IMR-90 (cell line): ENCODE measurements at regions not wholly inside any gene's neighbourhood (a gene's known extent, or its start where the extent isn't known, plus 50 kb on each side); places are given as distances from the start of the nearest gene placed in this dataset.

Source experiments
- ATAC-seq: fragments of 200-7000 bp; cut with Tn5 transposase; 2 replicates; pipeline ENCODE4 v1.9.1; 2020; ENCODE audit warnings: low read depth, mild to moderate bottlenecking, moderate library complexity
- BruUV-seq: library from RNA; stranded (reverse); fragments of 400-500 nt; replicated peaks from 2 replicates; lab custom pipeline; 2021; lab: Mats Ljungman, UMichigan
- CTCF ChIA-PET: fragments of 300-600 bp; formaldehyde crosslinking; extraction: SDS; loops from one replicate; lab custom pipeline; 2021; ENCODE audit warnings: antibody characterized with exemption; lab: Yijun Ruan, JAX
- POLR2A ChIA-PET: fragments of 300-600 bp; sonication (Branson Sonifier 250); formaldehyde crosslinking; loops from one replicate; lab custom pipeline; 2022; ENCODE audit warnings: antibody characterized with exemption; ENCODE audit not compliant: unreplicated experiment; lab: Charles Lee
- DNase-seq: peaks from one replicate; pipeline ENCODE4 v3.0.0; 2013
- H2AFZ ChIP-seq: replicated peaks from 2 replicates; pipeline ENCODE3; 2013; ENCODE audit warnings: low read length, mild to moderate bottlenecking; ENCODE audit not compliant: poor library complexity
- H2AK5ac ChIP-seq: 2 replicates; pipeline ENCODE4 v1.6.1; 2013; ENCODE audit warnings: low read depth, low read length, inconsistent platforms
- H2AK9ac ChIP-seq: replicated peaks from 2 replicates; pipeline ENCODE3; 2013; ENCODE audit warnings: mild to moderate bottlenecking, low read depth, low read length, moderate library complexity; ENCODE audit not compliant: poor library complexity
- H2BK120ac ChIP-seq: 2 replicates; pipeline ENCODE4 v1.6.1; 2013; ENCODE audit warnings: low read depth, low read length, inconsistent platforms
- H2BK15ac ChIP-seq: 3 replicates; pipeline ENCODE4 v1.6.1; 2013; ENCODE audit warnings: low read depth, low read length, inconsistent platforms
- H2BK20ac ChIP-seq: 2 replicates; pipeline ENCODE4 v1.6.1; 2013; ENCODE audit warnings: low read depth, mild to moderate bottlenecking, inconsistent platforms, low read length, moderate library complexity
- H2BK5ac ChIP-seq: 2 replicates; pipeline ENCODE4 v1.6.1; 2013; ENCODE audit warnings: mild to moderate bottlenecking, low read depth, low read length, inconsistent platforms; ENCODE audit not compliant: poor library complexity, severe bottlenecking
- H3K14ac ChIP-seq: replicated peaks from 2 replicates; pipeline ENCODE4 v1.6.1; 2013; ENCODE audit warnings: low read depth, low read length, inconsistent platforms
- H3K18ac ChIP-seq: 2 replicates; pipeline ENCODE4 v1.6.1; 2013; ENCODE audit warnings: low read depth, low read length, control low read depth
- H3K23ac ChIP-seq: 2 replicates; pipeline ENCODE4 v1.6.1; 2013; ENCODE audit warnings: low read depth, low read length, inconsistent platforms
- H3K27ac ChIP-seq: 2 replicates; pipeline ENCODE4 v1.5.1; 2013; ENCODE audit warnings: mild to moderate bottlenecking, control low read depth, low read length; ENCODE audit not compliant: insufficient read depth
- H3K27me3 ChIP-seq: 2 replicates; pipeline ENCODE4 v1.6.1; 2013; ENCODE audit warnings: low read length; ENCODE audit not compliant: control insufficient read depth, insufficient read depth
- H3K36me3 ChIP-seq: 2 replicates; pipeline ENCODE4 v1.6.1; 2013; ENCODE audit warnings: low read length, mixed read lengths; ENCODE audit not compliant: control insufficient read depth, insufficient read depth
- H3K4ac ChIP-seq: 2 replicates; pipeline ENCODE4 v1.6.1; 2013; ENCODE audit warnings: low read depth, low read length, inconsistent platforms
- H3K4me1 ChIP-seq: 2 replicates; pipeline ENCODE4 v1.6.1; 2013; ENCODE audit warnings: low read length, mixed read lengths; ENCODE audit not compliant: control insufficient read depth, insufficient read depth
- H3K4me2 ChIP-seq: 2 replicates; pipeline ENCODE4 v1.6.1; 2013; ENCODE audit warnings: low read depth, mild to moderate bottlenecking, control low read depth, low read length, moderate library complexity
- H3K4me3 ChIP-seq: 2 replicates; pipeline ENCODE4 v1.5.1; 2013; ENCODE audit warnings: low read depth, mild to moderate bottlenecking, control low read depth, low read length, moderate library complexity; ENCODE audit not compliant: insufficient read depth
- H3K56ac ChIP-seq: 2 replicates; pipeline ENCODE4 v1.6.1; 2013; ENCODE audit warnings: low read length, inconsistent platforms; ENCODE audit not compliant: insufficient read depth; ENCODE audit errors: extremely low read depth
- H3K79me1 ChIP-seq, 2 experiments: 2 replicates each; pipeline ENCODE4 v1.6.1; 2013; ENCODE audit warnings: low read length in 2 of 2, inconsistent platforms in 1 of 2, low read depth in 1 of 2
- H3K9ac ChIP-seq: 2 replicates; pipeline ENCODE4 v1.6.1; 2013; ENCODE audit warnings: low read depth, low read length, control low read depth
- H3K9me1 ChIP-seq: 2 replicates; pipeline ENCODE4 v1.6.1; 2013; ENCODE audit warnings: low read length, inconsistent platforms; ENCODE audit not compliant: insufficient read depth
- H3K9me3 ChIP-seq: 2 replicates; pipeline ENCODE4 v1.6.1; 2013; ENCODE audit warnings: low read length; ENCODE audit not compliant: control insufficient read depth, insufficient read depth
- H4K20me1 ChIP-seq: 2 replicates; pipeline ENCODE4 v1.6.1; 2013; ENCODE audit warnings: low read length, inconsistent platforms; ENCODE audit not compliant: insufficient read depth
- H4K5ac ChIP-seq: 2 replicates; pipeline ENCODE4 v1.6.1; 2013; ENCODE audit warnings: mild to moderate bottlenecking, low read depth, low read length, control low read depth
- H4K8ac ChIP-seq, 2 experiments: 2 replicates each; pipeline ENCODE4 v1.6.1; 2013; ENCODE audit warnings: low read depth in 2 of 2, low read length in 2 of 2, control low read depth in 1 of 2, inconsistent platforms in 1 of 2
- H4K91ac ChIP-seq: 2 replicates; pipeline ENCODE4 v1.6.1; 2013; ENCODE audit warnings: low read depth, low read length, inconsistent platforms; ENCODE audit not compliant: insufficient read depth
- BHLHE40 ChIP-seq: fragments of 150-350 bp; IDR thresholded peaks from 2 replicates; pipeline ENCODE4 v1.6.1; 2016; ENCODE audit warnings: mild to moderate bottlenecking, low read depth, low read length
- CTCF ChIP-seq: conservative IDR thresholded peaks from 2 replicates; pipeline ENCODE4 v1.5.1; 2012; ENCODE audit warnings: mild to moderate bottlenecking, low read depth, low read length, improper control_type of control experiment
- ELK1 ChIP-seq: fragments of 150-350 bp; IDR thresholded peaks from 2 replicates; pipeline ENCODE4 v1.6.1; 2016; ENCODE audit warnings: low read depth, mild to moderate bottlenecking, low read length, moderate library complexity, borderline replicate concordance
- FOS ChIP-seq: fragments of 150-350 bp; IDR thresholded peaks from 2 replicates; pipeline ENCODE4 v1.6.1; 2016; ENCODE audit warnings: low read depth, low read length
- MAFK ChIP-seq: IDR thresholded peaks from 2 replicates; pipeline ENCODE4 v1.6.1; 2012; ENCODE audit warnings: low read depth, low read length, improper control_type of control experiment
- MAZ ChIP-seq: IDR thresholded peaks from 2 replicates; pipeline ENCODE4 v1.6.1; 2012; ENCODE audit warnings: low read depth, mild to moderate bottlenecking, low read length, improper control_type of control experiment, moderate library complexity, borderline replicate concordance
- MXI1 ChIP-seq: IDR thresholded peaks from 2 replicates; pipeline ENCODE4 v1.6.1; 2012; ENCODE audit warnings: low read depth, mild to moderate bottlenecking, low read length, moderate library complexity, borderline replicate concordance
- NFE2L2 ChIP-seq: fragments of 150-350 bp; IDR thresholded peaks from 2 replicates; pipeline ENCODE4 v1.6.1; 2016; ENCODE audit warnings: low read depth, mild to moderate bottlenecking, low read length
- POLR2A ChIP-seq: IDR thresholded peaks from 2 replicates; pipeline ENCODE4 v1.6.1; 2012; ENCODE audit warnings: mild to moderate bottlenecking, low read depth, low read length
- RAD21 ChIP-seq: IDR thresholded peaks from 2 replicates; pipeline ENCODE4 v1.6.1; 2012; ENCODE audit warnings: low read length, improper control_type of control experiment
- RCOR1 ChIP-seq: IDR thresholded peaks from 2 replicates; pipeline ENCODE4 v1.6.1; 2012; ENCODE audit warnings: mild to moderate bottlenecking, low read length, improper control_type of control experiment; ENCODE audit not compliant: insufficient replicate concordance
- RFX5 ChIP-seq: IDR thresholded peaks from 2 replicates; pipeline ENCODE4 v1.8.0; 2012; ENCODE audit warnings: low read depth, mild to moderate bottlenecking, low read length, moderate library complexity
- SMC3 ChIP-seq: fragments of 150-350 bp; IDR thresholded peaks from 2 replicates; pipeline ENCODE4 v1.6.1; 2016; ENCODE audit warnings: low read depth, mild to moderate bottlenecking, antibody characterized with exemption, low read length, moderate library complexity
- WGBS, 2 experiments: methylation state at CpG; one replicate each; pipeline versions ENCODE4 v1.1.5 to v1.1.7; 2013; ENCODE audit warnings: missing lambda C conversion rate in 2 of 2; ENCODE audit not compliant: insufficient read length in 1 of 2; ENCODE audit errors: extremely low coverage in 2 of 2; 5-methylcytosine and 5-hydroxymethylcytosine counted together
- dilution Hi-C: fragments of 300-500 bp; cut with HindIII; formaldehyde crosslinking; loops from one replicate; pipeline ENCODE4 v1.14.3; 2018; ENCODE audit warnings: low sequenced_read_pairs; ENCODE audit not compliant: unreplicated experiment
- in situ Hi-C: fragments of 300-500 bp; cut with MboI; formaldehyde crosslinking; loops from 3 replicates; pipeline ENCODE4 v1.14.3; 2019; ENCODE audit warnings: low sequenced_read_pairs, inconsistent platforms, mixed read lengths
- intact Hi-C: fragments of 100-400 bp; cut with micrococcal nuclease; formaldehyde crosslinking; loops from 2 replicates; pipeline ENCODE4 v1.10.0; 2022

- no peaks in the 10 kb centered on the region for H3K27me3 ChIP-seq
- no peak overlapping the region for H3K4me3 ChIP-seq
- H3K18ac ChIP-seq = peak overlapping the region; percentile 71
- no peak overlapping the region for H2AK5ac ChIP-seq
- peak overlapping the region; percentile 62 for H3K27ac ChIP-seq
- no peaks in the 10 kb centered on the region for H3K9me1 ChIP-seq
- H2BK5ac ChIP-seq = peak overlapping the region; percentile 35
- peak overlapping the region in 1 of 2 experiments; percentile 24; a peak in 1 of 4 replicates for H4K8ac ChIP-seq
- DNase-seq (peak; percentile 78), ATAC-seq (peak; percentile 46)
- ChIA-PET POLR2A (no interaction called here), CTCF (interaction anchor here (2.5 kb wide), 1 partner anchor 180 kb away, joined by 11 read pairs; no protein-coding TSS in a partner anchor)
- H3K56ac ChIP-seq = no peak overlapping the region
- H2BK20ac ChIP-seq = no peak overlapping the region
- no peaks in the 10 kb centered on the region for H4K20me1 ChIP-seq
- H4K91ac ChIP-seq = no peak overlapping the region
- TF ChIP-seq RAD21 = no peak
- no peak for TF ChIP-seq MXI1
- TF ChIP-seq CTCF = no peak
- TF ChIP-seq MAFK = no peak
- TF ChIP-seq FOS = no peak
- TF ChIP-seq ELK1 = no peak
- TF ChIP-seq SMC3 = no peak
- TF ChIP-seq MAZ = no peak
- no peak for TF ChIP-seq POLR2A
- no peak for TF ChIP-seq RCOR1
- no peak for TF ChIP-seq RFX5
- TF ChIP-seq BHLHE40 = no peak
- no peak for TF ChIP-seq NFE2L2
- no peaks in the 10 kb centered on the region for H3K36me3 ChIP-seq
- 0 out of 2 replicates have a peak overlapping the region, but pooled peaks have one; percentile 31 for H3K14ac ChIP-seq
- no peak overlapping the region for H3K4me2 ChIP-seq
- no TSS peak for BruUV-seq
- peak overlapping the region; percentile 42 for H4K5ac ChIP-seq
- peaks cover 9% of the 10 kb centered on the region for H3K4me1 ChIP-seq
- in situ Hi-C loops = loop anchor here (5.0 kb wide), 1 partner anchor 470 kb away; no protein-coding TSS in a partner anchor
- peak overlapping the region; percentile 4; the same call in 1 of the 2 replicates for H3K9ac ChIP-seq
- no CpG with 5 or more reads among the region's 2 CpGs for WGBS, 2 experiments
- no peak overlapping the region for H2AFZ ChIP-seq
- no peak overlapping the region for H3K23ac ChIP-seq
- H3K79me1 ChIP-seq = no peaks in the 10 kb centered on the region
- H3K4ac ChIP-seq = peak overlapping the region; percentile 49
- H2AK9ac ChIP-seq = no peak overlapping the region
- no peaks in the 10 kb centered on the region for H3K9me3 ChIP-seq
- peak overlapping the region; percentile 66; the same call in 1 of the 3 replicates for H2BK15ac ChIP-seq
- intact Hi-C loops = loop anchor here (5.0 kb wide), 3 partner anchors 220 to 325 kb away; partner anchors contain the start of gene SGK1
- H2BK120ac ChIP-seq = 0 out of 2 replicates have a peak overlapping the region, but pooled peaks have one; percentile 44
- dilution Hi-C loops = loop anchor here (10.0 kb wide), 1 partner anchor 183 kb away; no protein-coding TSS in a partner anchor
Observed at GRCh38 chr6:134642279-134642678, 307.6 kb downstream of the ALDH8A1 start.
